ENCODE measurements at regions not wholly inside any gene's neighbourhood (a gene's known extent, or its start where the extent isn't known, plus 50 kb on each side); places are given as distances from the start of the nearest gene placed in this dataset.

- Histone ChIP-seq H3K36me3 (ENCODE audit: insufficient read depth, low read length) (no peaks in the 10 kb centered on the region), H4K20me1 (ENCODE audit: insufficient read depth, low read length) (no peaks in the 10 kb centered on the region), H3K9me3 (ENCODE audit: low read length) (no peaks in the 10 kb centered on the region), H3K4me2 (ENCODE audit: low read length) (no peak overlapping the region), H2AFZ (ENCODE audit: low read length) (no peak overlapping the region), H3K4me3 (ENCODE audit: low read depth, low read length, poor library complexity, severe bottlenecking) (no peak overlapping the region), H3K79me2 (ENCODE audit: insufficient read depth, low read depth, low read length) (no peaks in the 10 kb centered on the region), H3K27ac (ENCODE audit: low read depth, low read length, poor library complexity, severe bottlenecking) (no peak overlapping the region), H3K9me2 (ENCODE audit: insufficient read depth, low read length) (no peaks in the 10 kb centered on the region), H3K4me1 (ENCODE audit: insufficient read depth, low read length, poor library complexity, severe bottlenecking) (no peaks in the 10 kb centered on the region)
- TF ChIP-seq EZH2phosphoT487 (IDR thresholded peaks at IDR 0.05; ENCODE audit: borderline replicate concordance, low read depth, low read length) (no peak), CTCF (conservative IDR thresholded peaks at IDR 0.05; ENCODE audit: low read length) (no peak)
- intact Hi-C loops (cut with micrococcal nuclease; ENCODE audit: unreplicated experiment) = no loop called here
- BruUV-seq (replicated peaks) = no TSS peak
- POLR2A ChIA-PET = no interaction called here
- CTCF ChIA-PET (ENCODE audit: unreplicated experiment) = no interaction called here
- DNase-seq (ENCODE audit: low spot score) = no peak
Measured at GRCh38 chr4:1537410-1538095, 131.3 kb upstream of the NKX1-1 start.

GRCh38 chr4:1536579-1537409 is 130.6 kb upstream of the NKX1-1 start:
- no peak overlapping the region for H3K4me2 ChIP-seq (ENCODE audit: low read length)
- DNase-seq (ENCODE audit: low spot score) = no peak
- no peaks in the 10 kb centered on the region for H3K36me3 ChIP-seq (ENCODE audit: insufficient read depth, low read length)
- no peak overlapping the region for H2AFZ ChIP-seq (ENCODE audit: low read length)
- POLR2A ChIA-PET = no interaction called here
- no peaks in the 10 kb centered on the region for H4K20me1 ChIP-seq (ENCODE audit: insufficient read depth, low read length)
- CTCF ChIA-PET (ENCODE audit: unreplicated experiment) = no interaction called here
- intact Hi-C loops (cut with micrococcal nuclease; ENCODE audit: unreplicated experiment) = no loop called here
- H3K79me2 ChIP-seq (ENCODE audit: insufficient read depth, low read depth, low read length) = no peaks in the 10 kb centered on the region
- no peaks in the 10 kb centered on the region for H3K4me1 ChIP-seq (ENCODE audit: insufficient read depth, low read length, poor library complexity, severe bottlenecking)
- no peak for TF ChIP-seq CTCF (conservative IDR thresholded peaks at IDR 0.05; ENCODE audit: low read length)
- TF ChIP-seq EZH2phosphoT487 (IDR thresholded peaks at IDR 0.05; ENCODE audit: borderline replicate concordance, low read depth, low read length) = no peak
- H3K9me2 ChIP-seq (ENCODE audit: insufficient read depth, low read length) = no peaks in the 10 kb centered on the region
- no TSS peak for BruUV-seq (replicated peaks)
- no peak overlapping the region for H3K4me3 ChIP-seq (ENCODE audit: low read depth, low read length, poor library complexity, severe bottlenecking)
- H3K27ac ChIP-seq (ENCODE audit: low read depth, low read length, poor library complexity, severe bottlenecking) = no peak overlapping the region
- H3K9me3 ChIP-seq (ENCODE audit: low read length) = no peaks in the 10 kb centered on the region

Data from OCI-LY7 (cell line).